ENCODE measurements at regions not wholly inside any gene's neighbourhood (a gene's known extent, or its start where the extent isn't known, plus 50 kb on each side); places are given as distances from the start of the nearest gene placed in this dataset.

DNA sequence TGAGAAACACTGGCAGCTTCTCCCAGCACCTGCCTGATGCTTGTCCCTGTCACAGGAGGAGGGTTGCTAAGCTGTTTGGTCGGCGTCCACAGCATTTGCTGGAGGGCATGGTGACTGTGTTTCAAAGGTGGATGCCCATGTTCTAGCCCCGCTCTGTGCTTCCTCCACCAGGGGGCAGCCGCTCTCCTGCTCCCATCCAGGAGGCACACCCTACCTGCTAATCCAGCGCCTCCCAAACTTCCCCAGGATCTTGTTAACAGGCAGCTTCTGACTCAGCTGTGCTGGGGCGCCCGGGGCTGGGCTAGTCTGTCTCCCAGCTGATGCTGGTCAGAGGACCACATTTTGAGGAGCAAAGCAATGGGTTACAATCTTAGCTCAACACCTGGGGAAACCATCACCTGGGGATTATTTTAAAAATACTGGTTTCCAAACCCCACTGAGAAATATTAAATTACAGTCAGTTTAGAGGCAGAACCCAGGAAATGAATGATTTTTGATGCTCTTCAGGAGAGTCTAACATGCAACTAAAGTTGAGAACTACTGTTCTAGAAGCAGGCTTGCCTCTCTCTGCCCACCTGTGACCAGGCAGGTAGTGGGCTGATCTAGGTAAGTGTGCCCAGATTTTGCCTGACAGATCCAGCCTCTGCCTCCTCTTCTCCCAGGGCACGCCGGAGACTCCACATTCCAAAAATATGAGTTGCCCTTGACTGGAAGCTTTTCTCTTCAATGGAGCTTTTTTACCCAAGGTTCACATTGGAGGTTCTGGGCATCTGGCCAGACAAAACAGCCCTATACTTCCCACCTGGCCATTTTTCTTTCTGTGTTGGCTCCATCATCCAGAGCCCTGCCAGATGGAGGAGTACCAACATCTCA, 92.7 kb upstream of the GPR26 start:
- DNase-seq (ENCODE audit: low read depth) = peak; percentile 49

- no peak for DNase-seq (ENCODE audit: low read depth)
Observed at GRCh38 chr10:123574109-123574698, 92.0 kb upstream of the GPR26 start.

DNA sequence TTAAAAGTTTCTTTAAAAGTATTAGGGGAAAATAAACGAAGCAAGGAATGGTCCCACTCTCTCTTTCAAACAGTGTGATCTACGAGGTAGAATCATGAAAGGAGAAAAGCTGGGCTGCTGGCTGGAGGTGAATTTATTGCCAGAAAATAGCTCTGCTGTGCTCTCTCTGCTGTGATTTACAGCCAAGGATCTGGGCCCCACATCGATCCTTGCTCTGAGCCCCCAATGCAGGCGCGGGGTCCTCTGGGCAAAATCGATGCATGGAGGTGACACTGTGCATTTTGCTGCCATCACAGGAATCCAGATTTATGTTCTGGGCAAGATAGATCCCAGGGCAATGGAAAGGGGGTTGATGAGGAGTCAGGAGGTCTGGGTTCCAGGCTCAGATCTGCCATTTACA, 91.0 kb upstream of the GPR26 start:
- DNase-seq (ENCODE audit: low read depth) = no peak

- DNase-seq (ENCODE audit: low read depth) = no peak
Observed at GRCh38 chr10:123576706-123577105, 89.4 kb upstream of the GPR26 start.

DNA sequence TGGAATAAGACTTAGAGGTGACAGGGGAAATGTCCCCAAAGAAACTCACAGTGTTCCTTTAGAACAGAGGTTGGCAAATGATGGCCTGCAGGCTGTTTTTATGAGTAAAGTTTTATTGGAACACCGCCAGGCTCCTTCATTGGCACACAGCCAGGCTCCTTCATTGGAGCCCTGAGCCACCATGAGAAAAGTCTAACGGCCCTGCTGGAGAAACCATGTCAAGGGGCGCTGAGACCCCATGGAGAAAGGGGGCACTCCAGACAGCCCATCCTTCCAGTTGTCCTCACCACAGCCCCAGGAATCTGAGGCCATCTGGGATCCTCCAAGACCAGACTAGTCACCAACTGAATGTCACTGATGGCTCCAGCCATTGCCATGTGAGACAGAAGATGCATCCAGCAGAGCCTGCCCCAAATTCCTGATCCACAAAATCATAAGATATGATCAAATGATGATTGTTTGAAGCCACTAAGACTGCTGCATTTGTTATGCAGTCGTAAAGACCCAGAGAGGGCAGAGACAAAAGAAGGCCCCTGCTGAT, 88.2 kb upstream of the GPR26 start:
- no peak for DNase-seq (ENCODE audit: low read depth)

DNA sequence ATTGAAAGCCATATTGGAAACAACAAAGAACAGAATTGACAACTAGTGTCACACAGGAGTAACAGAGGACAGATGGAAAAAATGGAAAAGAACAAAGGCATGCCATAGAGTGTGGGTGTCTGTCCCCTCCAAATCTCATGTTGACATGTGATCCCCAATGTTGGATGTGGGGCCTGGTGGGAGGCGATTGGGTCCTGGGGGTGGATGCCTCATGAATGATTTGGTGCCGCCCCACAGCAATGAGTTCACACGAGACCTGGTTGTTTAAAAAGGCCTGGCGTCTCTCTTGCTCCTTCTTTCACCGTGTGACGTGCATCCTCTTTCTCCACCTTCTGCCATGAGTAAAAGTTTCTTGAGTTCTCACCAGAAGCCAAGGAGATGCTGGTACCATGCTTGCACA, 87.4 kb upstream of the GPR26 start:
- DNase-seq (ENCODE audit: low read depth) = no peak

DNA sequence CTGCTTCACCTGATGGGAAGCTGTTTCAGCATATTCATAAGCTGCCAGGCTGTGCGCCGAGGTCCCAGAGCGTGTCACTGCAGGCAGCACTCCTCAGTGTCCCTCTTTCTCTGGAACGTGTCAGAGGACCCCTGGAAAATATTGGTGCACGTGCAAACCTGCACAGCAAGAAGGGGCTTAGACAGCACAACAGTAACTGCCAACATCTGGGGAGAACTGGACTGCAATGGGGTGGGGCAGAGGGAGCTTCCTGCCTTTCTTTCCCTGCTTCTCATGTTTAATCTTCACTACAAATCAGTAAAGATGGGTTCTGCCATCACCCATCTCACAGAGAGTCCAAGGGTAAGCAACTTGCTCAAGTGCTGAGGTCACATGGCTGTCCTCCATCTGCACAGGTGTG, 86.5 kb upstream of the GPR26 start:
- DNase-seq (ENCODE audit: low read depth) = no peak

DNA sequence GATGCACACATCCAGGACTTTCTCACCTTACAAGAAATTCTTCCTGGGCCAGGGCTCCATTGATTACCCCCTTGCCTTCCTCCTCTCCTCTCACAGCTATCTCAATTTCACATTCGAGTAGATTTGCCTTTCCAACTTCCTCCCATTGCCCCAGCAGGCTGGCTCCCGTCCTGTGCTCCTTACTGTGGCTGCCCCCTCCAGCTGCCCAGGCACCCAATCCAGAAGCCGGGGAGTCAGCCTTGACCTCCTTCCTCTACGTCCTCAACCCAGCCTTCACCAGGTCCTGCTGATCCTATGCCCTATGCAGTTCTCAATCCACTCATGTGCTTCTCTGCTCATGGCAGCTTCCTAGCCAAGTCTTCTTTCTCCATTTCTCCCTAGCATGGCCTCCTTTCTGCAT, 85.7 kb upstream of the GPR26 start:
- DNase-seq (ENCODE audit: low read depth) = no peak

DNA sequence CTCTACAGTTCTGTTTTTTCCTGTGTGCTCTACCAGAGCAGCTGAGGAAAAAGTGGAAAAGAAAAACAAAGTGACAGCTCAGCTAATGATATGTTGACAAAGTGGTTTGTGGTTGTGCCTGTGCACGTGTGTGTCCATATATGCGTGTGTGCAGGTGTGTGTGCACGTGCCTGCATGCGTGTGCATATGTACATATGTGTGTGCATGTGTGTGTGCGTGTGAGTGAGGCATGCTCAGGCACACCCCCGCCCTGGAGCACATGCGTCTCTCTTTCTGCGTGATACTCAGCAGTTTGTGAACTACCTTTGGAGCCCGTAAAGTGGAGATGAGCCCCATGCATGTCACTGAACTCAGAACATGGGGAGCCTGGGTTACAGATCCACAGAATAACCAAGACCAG, 84.5 kb upstream of the GPR26 start:
- no peak for DNase-seq (ENCODE audit: low read depth)

DNA sequence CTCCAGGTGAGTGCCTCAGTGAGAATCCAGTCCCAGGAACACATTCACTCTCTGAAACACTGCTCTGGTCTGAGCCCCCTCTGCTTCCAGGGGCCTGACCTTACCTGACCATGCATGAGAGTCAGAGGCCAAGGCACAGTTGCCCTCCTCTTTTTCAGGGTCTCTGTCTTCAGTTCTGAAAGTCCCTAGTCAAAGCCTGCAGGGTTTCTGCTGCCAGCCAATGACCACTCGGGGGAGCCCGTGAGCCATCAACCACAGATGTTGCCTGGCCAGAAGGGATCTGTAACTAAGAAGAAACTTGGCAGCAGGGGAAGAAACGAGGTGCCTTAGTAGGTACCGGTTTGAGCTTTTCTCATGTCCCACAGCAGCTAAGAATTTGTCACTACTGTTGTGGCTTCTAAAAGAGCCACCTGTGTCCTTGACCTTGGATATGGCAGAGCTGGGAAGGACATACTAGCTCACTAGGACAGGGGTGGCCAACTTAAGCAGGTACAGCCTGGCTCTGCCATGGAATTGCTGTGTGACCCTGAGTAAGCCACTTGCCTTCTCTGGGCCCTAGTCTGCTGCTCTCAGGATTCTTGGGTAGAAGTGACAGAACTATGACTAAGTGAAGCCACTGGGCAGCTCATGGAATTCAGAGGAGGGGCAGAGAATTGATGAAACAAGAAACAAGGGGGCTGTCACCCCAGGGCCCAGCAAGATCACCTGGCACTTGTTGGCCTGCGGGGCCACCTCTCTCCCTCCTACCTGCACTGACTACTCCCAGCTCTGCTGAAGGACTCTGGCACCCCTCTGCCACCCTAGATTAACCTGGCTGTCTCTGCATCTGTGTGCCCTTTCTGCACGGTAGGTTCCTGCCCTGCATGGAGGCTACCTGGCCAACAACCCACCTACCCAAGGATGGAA, 83.8 kb upstream of the GPR26 start:
- peak; percentile 61 for DNase-seq (ENCODE audit: low read depth)

DNA sequence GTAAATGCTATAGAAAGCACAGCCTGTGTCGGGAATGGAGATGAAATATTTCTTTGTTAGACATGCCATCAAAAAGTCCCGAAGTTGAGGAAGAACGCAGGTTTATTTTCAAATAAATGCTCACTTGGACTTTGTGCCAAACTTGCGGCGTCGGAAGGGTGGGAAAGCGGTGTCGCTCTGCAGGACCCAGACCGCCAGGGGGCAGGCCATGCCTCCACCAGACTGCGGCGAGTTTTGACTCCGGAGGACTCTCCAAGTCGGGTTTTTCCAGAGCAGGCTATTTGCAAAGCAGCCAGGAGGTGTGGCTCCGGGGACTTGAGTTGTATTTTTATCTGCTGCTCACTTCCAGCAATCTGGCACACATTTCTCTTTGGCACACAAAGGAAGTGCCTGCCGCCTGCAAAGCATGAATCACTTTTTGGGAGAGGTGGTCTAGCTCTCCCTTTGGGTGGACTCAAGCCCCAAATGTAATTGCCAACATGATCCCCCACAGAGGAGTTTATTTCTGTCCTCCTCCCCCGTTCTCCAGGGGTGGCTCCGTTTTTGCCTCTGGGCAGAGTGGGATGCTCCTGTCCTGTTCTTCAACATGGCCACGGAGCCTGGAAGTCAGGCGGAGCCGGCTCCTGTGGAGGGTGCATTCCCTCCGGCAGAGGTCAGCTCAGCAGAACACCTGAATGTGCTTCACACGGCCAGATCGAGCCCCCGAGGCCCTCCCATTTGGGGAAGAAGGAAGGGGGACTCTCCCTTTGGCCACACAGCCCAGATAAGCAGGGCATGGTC, 82.3 kb upstream of the GPR26 start:
- peak; percentile 65 for DNase-seq (ENCODE audit: low read depth)

DNA sequence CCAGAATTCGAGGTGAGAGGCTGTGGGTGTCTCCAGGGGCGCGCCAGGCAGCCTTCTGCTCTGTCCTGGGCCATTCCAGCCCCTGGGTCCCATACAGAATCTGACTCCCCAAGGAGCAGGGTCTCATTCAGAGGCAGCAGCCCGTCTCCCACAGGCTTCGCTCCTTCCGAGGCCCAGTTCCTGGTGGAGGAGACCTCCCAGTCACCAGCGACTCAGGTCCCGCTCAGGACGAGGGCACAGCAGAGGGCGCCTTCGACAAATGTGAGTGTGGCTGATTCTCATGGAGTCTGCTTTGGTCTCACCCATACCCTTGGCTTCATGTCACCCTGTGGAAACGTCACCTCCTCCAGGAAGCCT, 81.8 kb upstream of the GPR26 start:
- DNase-seq (ENCODE audit: low read depth) = no peak

- no peak for DNase-seq (ENCODE audit: low read depth)
Observed at GRCh38 chr10:123585477-123586445, 80.4 kb upstream of the GPR26 start.

GRCh38 chr10:123587110-123587509, 79.0 kb upstream of the GPR26 start:
- no peak for DNase-seq (ENCODE audit: low read depth)

- no peak for DNase-seq (ENCODE audit: low read depth)
Observed at GRCh38 chr10:123588386-123588914, 77.7 kb upstream of the GPR26 start.

GRCh38 chr10:123595661-123596060, 70.5 kb upstream of the GPR26 start:
- no peak for DNase-seq (ENCODE audit: low read depth)

DNA sequence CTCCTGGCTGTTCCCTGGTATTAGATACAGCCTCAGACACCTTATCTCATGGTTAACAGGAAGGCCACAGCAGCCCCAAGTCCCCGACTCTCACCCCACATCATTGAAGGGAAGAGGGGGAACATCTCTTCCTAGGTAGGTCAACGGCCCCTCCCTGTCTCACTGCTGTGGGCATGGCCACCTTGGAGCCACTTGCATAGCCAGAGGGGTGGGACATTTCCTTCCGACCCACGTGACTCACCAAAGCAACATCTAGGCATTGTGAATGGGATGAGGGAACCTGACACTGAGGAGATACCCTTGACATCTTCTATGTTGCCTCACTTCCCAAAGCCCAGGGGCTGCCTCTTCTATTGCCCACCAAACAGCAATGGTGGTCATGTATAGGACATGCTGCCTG, 68.5 kb upstream of the GPR26 start:
- no peak for DNase-seq (ENCODE audit: low read depth)

GRCh38 chr10:123599366-123599849, 66.7 kb upstream of the GPR26 start:
- DNase-seq (ENCODE audit: low read depth) = no peak

GRCh38 chr10:123600177-123600576, 66.0 kb upstream of the GPR26 start:
- no peak for DNase-seq (ENCODE audit: low read depth)

- DNase-seq (ENCODE audit: low read depth) = no peak
Observed at GRCh38 chr10:123603130-123603529, 63.0 kb upstream of the GPR26 start.

All from ELR (cell line).